HEK293T (cell line): ENCODE measurements at regions not wholly inside any gene's neighbourhood (a gene's known extent, or its start where the extent isn't known, plus 50 kb on each side); places are given as distances from the start of the nearest gene placed in this dataset.

Experiments
- CTCF ChIA-PET: fragments of 350-600 bp; formaldehyde crosslinking; extraction: SDS; loops from one replicate; lab custom pipeline; 2021; ENCODE audit warnings: antibody characterized with exemption, inconsistent platforms; lab: Yijun Ruan, JAX
- POLR2A ChIA-PET: fragments of 350-600 bp; formaldehyde crosslinking; extraction: SDS; loops from one replicate; lab custom pipeline; 2020; ENCODE audit warnings: antibody characterized with exemption, inconsistent platforms; lab: Yijun Ruan, JAX
- DNase-seq: peaks from one replicate; pipeline ENCODE4 v3.0.0; 2012; ENCODE audit warnings: mixed read lengths; ENCODE audit errors: extremely low spot score
- ARNT ChIP-seq: fragments of 450-650 bp; IDR thresholded peaks from 2 replicates; pipeline ENCODE4 v1.6.1; 2017; ENCODE audit warnings: mild to moderate bottlenecking
- BHLHE40 ChIP-seq: fragments of 450-650 bp; IDR thresholded peaks from 2 replicates; pipeline ENCODE4 v1.6.1; 2016; ENCODE audit warnings: mild to moderate bottlenecking, moderate library complexity, borderline replicate concordance
- CTBP1 ChIP-seq: fragments of 450-650 bp; IDR thresholded peaks from 2 replicates; pipeline ENCODE4 v1.6.1; 2016; ENCODE audit warnings: borderline replicate concordance
- ELF4 ChIP-seq: fragments of 450-650 bp; IDR thresholded peaks from 2 replicates; pipeline ENCODE4 v1.6.1; 2017; ENCODE audit warnings: antibody characterized with exemption
- FOXA1 ChIP-seq: fragments of 450-650 bp; IDR thresholded peaks from 2 replicates; pipeline ENCODE4 v1.6.1; 2016; ENCODE audit warnings: mild to moderate bottlenecking
- FOXK2 ChIP-seq: fragments of 450-650 bp; IDR thresholded peaks from 2 replicates; pipeline ENCODE4 v1.6.1; 2016; ENCODE audit warnings: mild to moderate bottlenecking
- FOXM1 ChIP-seq: fragments of 450-650 bp; IDR thresholded peaks from 2 replicates; pipeline ENCODE4 v1.6.1; 2017; ENCODE audit warnings: mild to moderate bottlenecking, borderline replicate concordance
- HDGF ChIP-seq: fragments of 450-650 bp; IDR thresholded peaks from 2 replicates; pipeline ENCODE4 v1.6.1; 2017; ENCODE audit warnings: antibody characterized with exemption, borderline replicate concordance
- L3MBTL2 ChIP-seq: fragments of 450-650 bp; conservative IDR thresholded peaks from 2 replicates; pipeline ENCODE4 v1.6.1; 2016; ENCODE audit warnings: mild to moderate bottlenecking
- LEF1 ChIP-seq: fragments of 450-650 bp; IDR thresholded peaks from 2 replicates; pipeline ENCODE4 v1.6.1; 2017; ENCODE audit warnings: mild to moderate bottlenecking, borderline replicate concordance
- NFRKB ChIP-seq: fragments of 450-650 bp; IDR thresholded peaks from 2 replicates; pipeline ENCODE4 v1.6.1; 2016; ENCODE audit warnings: mild to moderate bottlenecking, moderate library complexity
- SP1 ChIP-seq: fragments of 450-650 bp; IDR thresholded peaks from 2 replicates; pipeline ENCODE4 v1.6.1; 2017
- SUZ12 ChIP-seq: fragments of 450-650 bp; IDR thresholded peaks from 2 replicates; pipeline ENCODE4 v1.6.1; 2016; ENCODE audit warnings: mild to moderate bottlenecking
- TARDBP ChIP-seq: fragments of 450-650 bp; IDR thresholded peaks from 2 replicates; pipeline ENCODE4 v1.6.1; 2016
- ZNF384 ChIP-seq: fragments of 450-650 bp; IDR thresholded peaks from 2 replicates; pipeline ENCODE4 v1.6.1; 2016
- TF ChIP-seq, protein P1 (sequence below): fragments of 450-650 bp; IDR thresholded peaks from 2 replicates; pipeline ENCODE4 v1.6.1; 2016

DNA sequence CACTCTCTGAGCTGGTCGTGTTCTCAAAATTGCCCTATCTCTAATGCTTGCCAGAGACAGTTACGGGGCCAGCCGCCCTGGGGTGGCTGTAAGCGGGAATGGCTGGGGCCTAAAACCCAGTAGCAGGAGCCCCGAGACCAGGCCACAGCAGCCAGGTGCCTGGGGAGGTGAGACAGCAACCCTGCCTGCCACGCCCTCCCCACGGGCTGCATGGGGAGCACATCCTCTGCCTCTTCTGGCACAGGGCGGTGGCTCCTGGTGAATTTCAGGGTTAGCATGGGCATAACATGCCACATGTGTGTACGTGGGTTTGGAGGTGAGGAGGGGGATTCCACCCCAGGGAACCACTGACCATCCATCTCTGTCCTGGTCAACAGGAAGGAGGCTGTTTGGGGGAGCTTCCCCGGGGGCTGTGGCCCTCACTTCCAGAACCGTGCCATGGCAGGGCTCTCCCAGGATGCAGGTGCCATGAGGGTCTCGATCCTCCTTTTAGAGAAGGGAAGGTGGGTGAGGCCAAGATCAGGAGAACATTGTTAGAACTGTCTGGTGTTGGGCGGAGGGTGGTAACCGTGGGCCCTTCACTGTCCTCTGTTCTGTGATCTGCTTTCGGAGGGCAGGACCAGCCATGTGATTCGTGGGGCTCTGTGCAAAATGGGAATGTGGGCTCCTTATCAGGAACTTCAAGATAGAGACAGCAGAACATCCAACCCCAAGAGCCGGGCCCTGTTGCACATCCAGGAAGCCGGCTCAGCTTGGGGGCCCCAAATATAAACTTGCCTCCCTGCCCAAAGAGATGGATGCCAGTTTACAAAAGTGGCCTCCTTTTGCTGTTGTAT lies 312.2 kb upstream of the DIO3 start:
- ChIA-PET POLR2A (no interaction called here), CTCF (no interaction called here)
- TF ChIP-seq ARNT: no peak
- TF ChIP-seq ELF4: no peak
- no peak for TF ChIP-seq TARDBP
- no peak for TF ChIP-seq HDGF
- TF ChIP-seq SUZ12: no peak
- TF ChIP-seq ZNF384: no peak
- TF ChIP-seq L3MBTL2: no peak
- no peak for TF ChIP-seq NFRKB
- no peak for TF ChIP-seq BHLHE40
- no peak for TF ChIP-seq FOXK2
- TF ChIP-seq LEF1: no peak
- no peak for TF ChIP-seq FOXM1
- no peak for TF ChIP-seq CTBP1
- TF ChIP-seq SP1: no peak
- no peak for TF ChIP-seq FOXA1
- TF ChIP-seq, protein P1, sequence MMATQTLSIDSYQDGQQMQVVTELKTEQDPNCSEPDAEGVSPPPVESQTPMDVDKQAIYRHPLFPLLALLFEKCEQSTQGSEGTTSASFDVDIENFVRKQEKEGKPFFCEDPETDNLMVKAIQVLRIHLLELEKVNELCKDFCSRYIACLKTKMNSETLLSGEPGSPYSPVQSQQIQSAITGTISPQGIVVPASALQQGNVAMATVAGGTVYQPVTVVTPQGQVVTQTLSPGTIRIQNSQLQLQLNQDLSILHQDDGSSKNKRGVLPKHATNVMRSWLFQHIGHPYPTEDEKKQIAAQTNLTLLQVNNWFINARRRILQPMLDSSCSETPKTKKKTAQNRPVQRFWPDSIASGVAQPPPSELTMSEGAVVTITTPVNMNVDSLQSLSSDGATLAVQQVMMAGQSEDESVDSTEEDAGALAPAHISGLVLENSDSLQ: no peak
- no peak for DNase-seq

DNA sequence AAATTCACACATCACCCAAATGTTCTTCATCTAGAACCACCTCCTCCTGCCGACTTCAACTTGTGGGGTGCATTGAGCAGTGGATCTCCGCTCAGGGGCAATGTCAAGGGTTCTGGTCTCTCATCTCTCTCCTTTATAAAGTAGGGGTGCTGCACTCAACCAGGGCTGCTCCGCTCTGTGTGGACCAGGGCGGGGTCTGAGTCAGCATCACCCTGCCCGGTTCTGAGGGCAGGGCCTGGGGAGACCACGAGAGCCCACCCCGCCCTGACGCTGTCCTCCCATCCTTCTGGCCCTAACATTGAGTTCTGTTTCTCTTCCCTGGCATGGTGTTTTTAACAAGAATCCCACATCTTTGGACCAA lies 311.6 kb upstream of the DIO3 start:
- CTCF ChIA-PET: no interaction called here
- POLR2A ChIA-PET: no interaction called here
- TF ChIP-seq SP1 (no peak), SUZ12 (no peak), ARNT (no peak), ELF4 (no peak), TARDBP (no peak), HDGF (no peak), LEF1 (no peak), NFRKB (no peak)
- no peak for DNase-seq

DNA sequence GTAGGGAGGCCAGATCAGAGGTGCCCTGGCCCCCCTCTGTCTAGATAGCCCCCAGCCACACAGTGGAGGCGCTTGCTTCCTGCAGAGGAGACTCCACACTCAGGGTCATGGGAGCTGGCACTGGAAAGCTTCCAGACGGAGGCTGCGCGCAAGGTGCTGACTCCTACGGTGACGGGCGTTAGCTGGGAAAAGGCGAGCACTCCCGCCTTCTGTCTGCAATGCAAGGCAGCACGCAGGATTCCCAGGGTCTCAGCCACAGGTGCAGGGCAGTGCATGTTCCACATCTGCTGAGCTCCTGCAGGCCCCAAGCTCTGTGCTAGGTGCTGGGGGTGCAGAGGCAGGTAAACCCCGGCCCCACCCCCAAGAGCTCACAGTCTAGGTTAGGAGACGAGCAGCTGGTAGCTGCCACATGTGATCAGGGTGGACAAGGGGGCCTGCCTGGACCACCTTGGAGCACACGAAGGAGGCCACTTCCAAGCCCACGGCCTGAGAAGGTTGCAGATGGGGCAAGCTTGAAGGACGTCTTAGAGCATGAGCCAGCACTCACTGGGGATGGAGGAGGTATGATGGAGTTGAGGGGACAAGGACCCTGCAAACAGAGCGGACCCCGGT lies 310.9 kb upstream of the DIO3 start:
- TF ChIP-seq FOXM1: no peak
- TF ChIP-seq SP1: no peak
- no peak for TF ChIP-seq L3MBTL2
- no peak for TF ChIP-seq BHLHE40
- no peak for TF ChIP-seq CTBP1
- TF ChIP-seq SUZ12: no peak
- no peak for TF ChIP-seq TARDBP
- no peak for TF ChIP-seq NFRKB
- TF ChIP-seq FOXK2: no peak
- no peak for TF ChIP-seq ARNT
- TF ChIP-seq LEF1: no peak
- no peak for TF ChIP-seq ZNF384
- TF ChIP-seq ELF4: no peak
- TF ChIP-seq HDGF: no peak
- no peak for DNase-seq
- POLR2A ChIA-PET: no interaction called here
- CTCF ChIA-PET: no interaction called here

DNA sequence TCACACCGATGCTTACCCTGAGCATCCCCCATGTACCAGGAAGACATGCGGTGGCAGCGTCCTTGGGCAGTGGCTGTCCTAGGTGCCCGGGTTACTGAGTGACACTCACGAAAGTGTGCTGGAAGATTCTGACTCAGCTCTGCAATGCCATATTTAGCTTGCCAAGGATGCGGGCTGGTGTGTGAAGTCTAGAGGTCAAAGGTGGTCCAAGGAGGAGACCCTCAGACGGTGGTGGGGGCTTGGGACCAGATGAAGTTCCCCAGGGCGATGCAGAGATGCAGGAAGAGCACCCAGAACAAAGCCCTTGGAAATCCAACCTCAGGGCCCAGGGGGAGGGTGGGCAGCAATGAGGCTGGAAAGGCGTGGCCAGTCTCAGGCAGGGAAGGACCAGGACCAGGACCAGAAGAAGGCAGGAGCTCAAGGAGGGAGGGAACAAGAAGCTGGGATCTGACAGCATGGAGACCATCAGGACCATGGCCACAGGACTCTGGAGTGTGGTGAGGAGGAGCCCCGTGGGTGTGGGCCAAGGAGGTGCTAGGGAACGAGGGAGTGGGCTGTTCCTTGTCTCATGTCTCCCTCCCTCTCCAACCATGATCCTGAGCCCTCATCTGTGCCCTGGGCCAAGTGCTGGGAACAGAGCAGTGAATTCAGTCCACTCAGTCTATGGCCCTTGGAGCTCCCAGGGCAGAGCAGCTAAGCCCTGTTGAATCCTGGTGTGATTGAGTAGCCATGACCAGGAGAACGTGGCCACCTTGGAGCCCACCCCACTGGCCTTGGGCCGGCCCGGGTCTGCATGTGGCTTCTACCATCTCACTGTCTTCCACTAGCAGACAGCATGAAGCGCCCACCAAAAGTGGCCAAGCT lies 310.1 kb upstream of the DIO3 start:
- no peak for DNase-seq
- TF ChIP-seq SP1: no peak
- TF ChIP-seq BHLHE40: no peak
- no peak for TF ChIP-seq TARDBP
- TF ChIP-seq L3MBTL2: no peak
- no peak for TF ChIP-seq SUZ12
- TF ChIP-seq ZNF384: no peak
- no peak for TF ChIP-seq NFRKB
- POLR2A ChIA-PET: no interaction called here
- CTCF ChIA-PET: no interaction called here

DNA sequence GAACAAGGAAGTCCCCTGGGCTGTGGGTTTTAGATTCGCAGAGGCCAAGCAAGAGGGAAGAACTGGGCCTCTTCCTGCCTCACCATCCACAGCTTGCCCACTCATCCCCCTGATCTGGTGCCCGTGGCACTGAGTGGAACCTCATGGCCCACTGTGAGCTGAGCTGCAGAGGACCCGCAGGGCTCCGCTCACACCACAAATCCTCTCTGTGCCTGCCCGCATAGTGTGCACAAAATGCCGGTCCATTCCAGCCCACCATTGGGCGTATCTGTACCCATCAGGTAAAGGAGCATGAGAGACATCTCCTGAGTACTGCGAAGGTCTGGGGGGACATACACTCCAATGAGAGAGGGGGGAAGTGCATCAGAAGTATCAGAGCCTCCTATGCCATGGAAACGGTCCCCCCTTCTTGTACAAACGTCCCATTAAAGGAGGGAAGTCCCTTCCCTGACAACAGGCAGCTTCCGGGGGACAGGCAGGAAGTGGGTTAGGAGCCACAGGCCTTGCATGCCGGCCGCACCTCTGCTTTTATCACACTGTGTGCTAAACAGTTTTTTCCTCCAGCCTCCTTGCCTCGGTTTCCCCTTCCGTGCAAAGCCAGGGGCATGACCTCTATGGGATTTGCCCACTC lies 309.4 kb upstream of the DIO3 start:
- CTCF ChIA-PET: no interaction called here
- no peak for TF ChIP-seq BHLHE40
- TF ChIP-seq ARNT: no peak
- TF ChIP-seq FOXK2: no peak
- TF ChIP-seq CTBP1: no peak
- TF ChIP-seq HDGF: no peak
- TF ChIP-seq SP1: no peak
- TF ChIP-seq NFRKB: no peak
- no peak for TF ChIP-seq FOXA1
- POLR2A ChIA-PET: no interaction called here
- DNase-seq: no peak

DNA sequence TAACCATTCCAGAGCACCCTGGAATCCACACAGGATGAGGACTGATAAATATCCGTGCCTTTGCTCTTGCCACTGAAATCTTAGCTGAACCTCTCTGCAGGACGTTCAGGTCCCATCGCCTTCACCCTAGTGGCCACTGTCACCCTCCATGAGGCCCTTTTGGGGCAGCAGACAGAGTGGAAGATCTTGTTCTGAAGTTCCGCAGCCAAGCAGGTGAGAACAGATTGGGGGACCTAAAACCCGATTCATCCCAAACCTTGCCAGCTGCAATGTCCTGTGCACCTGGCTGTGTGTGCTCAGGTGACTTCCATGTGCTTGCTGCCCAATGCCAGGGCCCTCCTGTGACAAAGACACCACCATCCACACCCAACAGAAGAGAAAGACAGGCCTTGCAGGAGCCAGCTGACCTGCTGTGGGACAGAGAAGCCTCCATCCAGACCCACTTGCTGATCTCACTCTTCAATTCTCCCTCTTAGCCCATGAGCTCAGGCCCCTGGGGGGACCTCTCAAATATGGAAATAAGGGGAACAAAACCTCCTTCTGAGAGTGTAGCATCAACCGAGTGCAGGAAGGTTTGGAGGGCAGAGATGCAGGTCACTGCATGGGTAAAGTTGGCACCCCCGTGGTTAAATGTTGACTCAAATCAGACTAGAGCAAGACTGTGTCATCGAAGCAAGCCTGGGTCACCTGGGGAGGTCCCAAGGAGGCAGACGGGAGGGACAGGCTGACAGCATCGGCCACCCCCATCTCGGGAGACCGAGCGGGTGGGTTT lies 308.7 kb upstream of the DIO3 start:
- ChIA-PET POLR2A (no interaction called here), CTCF (no interaction called here)
- DNase-seq: no peak
- TF ChIP-seq CTBP1 (no peak), LEF1 (no peak), TARDBP (no peak), SUZ12 (no peak), BHLHE40 (no peak), NFRKB (no peak)
